B cell (primary cell): ENCODE measurements at regions not wholly inside any gene's neighbourhood (a gene's known extent, or its start where the extent isn't known, plus 50 kb on each side); places are given as distances from the start of the nearest gene placed in this dataset.

Source experiments
- ATAC-seq: fragments of 200-7000 bp; cut with Tn5 transposase; one replicate; pipeline ENCODE4 v1.10.0; 2021; ENCODE audit warnings: low read depth, mild to moderate bottlenecking, moderate number of reproducible peaks, moderate library complexity
- CTCF ChIA-PET: fragments of 350-600 bp; sonication (Branson Sonifier 250); formaldehyde crosslinking; loops from one replicate; lab custom pipeline; 2021; ENCODE audit warnings: antibody characterized with exemption, inconsistent platforms; lab: Charles Lee
- POLR2A ChIA-PET: fragments of 350-600 bp; sonication (Branson Sonifier 250); formaldehyde crosslinking; loops from one replicate; lab custom pipeline; 2021; ENCODE audit warnings: antibody characterized with exemption; lab: Charles Lee
- DNase-seq: peaks from one replicate; pipeline ENCODE4 v3.0.0; 2013
- H2AFZ ChIP-seq: 2 replicates; pipeline ENCODE4 v1.6.1; 2012; ENCODE audit warnings: mild to moderate bottlenecking, low read depth, low read length; ENCODE audit not compliant: insufficient read depth, poor library complexity, severe bottlenecking
- H3K27ac ChIP-seq, 2 donors: 1 replicate in 1 of 2; 2 replicates in 1 of 2; pipeline ENCODE4 v1.5.1; 2012 to 2013; ENCODE audit warnings: low read length in 2 of 2, mild to moderate bottlenecking in 2 of 2, moderate library complexity in 1 of 2
- H3K27me3 ChIP-seq, 4 experiments: fragments of 200-600 bp in 1 of 4; sonication (generic) in 1 of 4; replicated peaks in 1 of 4; 1 replicate in 2 of 4; 2 replicates in 2 of 4; pipeline versions ENCODE4 v1.6.1 to v1.7.0; 2013 to 2016; ENCODE audit warnings: low read length in 3 of 4, mild to moderate bottlenecking in 2 of 4, mixed read lengths in 1 of 4, moderate library complexity in 1 of 4; ENCODE audit not compliant: insufficient read depth in 4 of 4, control insufficient read depth in 3 of 4; ENCODE audit errors: control extremely low read depth in 1 of 4
- H3K36me3 ChIP-seq, 2 experiments: replicated peaks in 1 of 2; 1 replicate in 1 of 2; 2 replicates in 1 of 2; pipeline versions ENCODE4 v1.6.1 to v1.7.1; 2013; ENCODE audit warnings: low read length in 1 of 2; ENCODE audit not compliant: insufficient read depth in 2 of 2, control insufficient read depth in 1 of 2; ENCODE audit errors: control extremely low read depth in 1 of 2, extremely low read depth in 1 of 2
- H3K4me1 ChIP-seq, 2 donors: fragments of 200-600 bp in 1 of 2; sonication (generic) in 1 of 2; 1 replicate in 1 of 2; 2 replicates in 1 of 2; pipeline versions ENCODE4 v1.5.1 to v1.6.1; 2013 to 2017; ENCODE audit warnings: low read length in 2 of 2; ENCODE audit not compliant: control insufficient read depth in 2 of 2, insufficient read depth in 2 of 2
- H3K4me2 ChIP-seq: replicated peaks from 2 replicates; pipeline ENCODE3; 2012; ENCODE audit warnings: mild to moderate bottlenecking, low read depth, low read length; ENCODE audit not compliant: poor library complexity, severe bottlenecking
- H3K4me3 ChIP-seq, 5 experiments: fragments of 200-600 bp in 1 of 5; sonication (generic) in 1 of 5; 1 replicate in 3 of 5; 2 replicates in 2 of 5; pipeline versions ENCODE4 v1.5.1 to v1.7.0; 2011 to 2016; ENCODE audit warnings: low read length in 4 of 5, mild to moderate bottlenecking in 4 of 5, low read depth in 2 of 5, control low read depth in 1 of 5, moderate library complexity in 1 of 5; ENCODE audit not compliant: insufficient read depth in 1 of 5; ENCODE audit errors: control extremely low read depth in 1 of 5, extremely low read depth in 1 of 5
- H3K79me2 ChIP-seq: fragments of 200-600 bp; sonication (generic); one replicate; pipeline ENCODE4 v1.6.0; 2016; ENCODE audit warnings: low read length; ENCODE audit not compliant: control insufficient read depth, insufficient read depth
- H3K9ac ChIP-seq: fragments of 200-600 bp; sonication (generic); 2 replicates; pipeline ENCODE4 v1.6.1; 2017; ENCODE audit warnings: mild to moderate bottlenecking, low read length, moderate library complexity
- H3K9me3 ChIP-seq, 3 donors: one replicate each; pipeline versions ENCODE4 v1.6.1 to v1.7.1; 2013; ENCODE audit warnings: low read length in 2 of 3; ENCODE audit not compliant: control insufficient read depth in 2 of 3, insufficient read depth in 1 of 3; ENCODE audit errors: control extremely low read depth in 1 of 3
- H4K20me1 ChIP-seq: 2 replicates; pipeline ENCODE4 v1.6.0; 2012; ENCODE audit warnings: mild to moderate bottlenecking, low read length; ENCODE audit not compliant: insufficient read depth, control insufficient read depth, poor library complexity, severe bottlenecking
- H3K27ac Mint-ChIP-seq: one replicate; pipeline ENCODE4 v1.8.0; 2021; ENCODE audit warnings: mixed read lengths
- H3K27me3 Mint-ChIP-seq: one replicate; pipeline ENCODE4 v1.8.0; 2021; ENCODE audit warnings: mixed read lengths
- H3K4me1 Mint-ChIP-seq: one replicate; pipeline ENCODE4 v1.8.0; 2021; ENCODE audit warnings: mixed read lengths
- H3K4me3 Mint-ChIP-seq: one replicate; pipeline ENCODE4 v1.8.0; 2021; ENCODE audit warnings: mixed read lengths
- H3K9me3 Mint-ChIP-seq: one replicate; pipeline ENCODE4 v1.8.0; 2022; ENCODE audit warnings: mixed read lengths; ENCODE audit not compliant: insufficient read depth
- CTCF ChIP-seq: fragments of 200-600 bp; IDR thresholded peaks from one replicate; pipeline ENCODE4 v1.8.0; 2022; ENCODE audit warnings: antibody characterized with exemption, mild to moderate bottlenecking
- EZH2 ChIP-seq: IDR thresholded peaks from 2 replicates; pipeline ENCODE4 v1.6.1; 2012; ENCODE audit warnings: borderline replicate concordance, low read depth, mild to moderate bottlenecking, moderate library complexity, low read length; ENCODE audit not compliant: insufficient read depth, poor library complexity, severe bottlenecking
- WGBS: methylation state at CpG from one replicate; pipeline ENCODE4 v1.1.5; 2013; ENCODE audit warnings: missing lambda C conversion rate; ENCODE audit not compliant: insufficient coverage; 5-methylcytosine and 5-hydroxymethylcytosine counted together
- intact Hi-C: fragments of 100-400 bp; cut with micrococcal nuclease; formaldehyde crosslinking; loops from one replicate; pipeline ENCODE4 v1.10.0; 2022

- Histone ChIP-seq H3K27ac (no peak overlapping the region), H2AFZ (no peak overlapping the region), H3K36me3 (no peaks in the 10 kb centered on the region), H3K27me3 (no peaks in the 10 kb centered on the region), H3K9me3 (no peaks in the 10 kb centered on the region), H3K4me2 (no peak overlapping the region), H4K20me1 (no peaks in the 10 kb centered on the region), H3K4me3 (no peak overlapping the region), H3K9ac (no peak overlapping the region), H3K4me1 (no peaks in the 10 kb centered on the region), H3K79me2 (no peaks in the 10 kb centered on the region)
- TF ChIP-seq EZH2 (no peak), CTCF (no peak)
- no peak overlapping the region for H3K27ac Mint-ChIP-seq
- DNase-seq (no peak), ATAC-seq (no peak)
- no peaks in the 10 kb centered on the region for H3K4me1 Mint-ChIP-seq
- POLR2A ChIA-PET, result no interaction called here
- CTCF ChIA-PET, result no interaction called here
- no peak overlapping the region for H3K4me3 Mint-ChIP-seq
- peaks cover 6% of the 10 kb centered on the region for H3K27me3 Mint-ChIP-seq
- intact Hi-C loops, result no loop called here
- WGBS, result no CpG with 5 or more reads among the region's 1 CpG
- H3K9me3 Mint-ChIP-seq, result no peaks in the 10 kb centered on the region
Measured at GRCh38 chr10:10579709-10580108, 438.0 kb upstream of the CELF2 start.

- CTCF ChIA-PET, result interaction anchor here (1.4 kb wide), 1 partner anchor 19 kb away, joined by 3 read pairs; no protein-coding TSS in a partner anchor
- Histone ChIP-seq H2AFZ (no peak overlapping the region), H3K4me3 (no peak overlapping the region), H3K36me3 (no peaks in the 10 kb centered on the region), H4K20me1 (no peaks in the 10 kb centered on the region), H3K9me3 (no peaks in the 10 kb centered on the region), H3K79me2 (no peaks in the 10 kb centered on the region), H3K27me3 (no peaks in the 10 kb centered on the region), H3K4me1 (no peaks in the 10 kb centered on the region), H3K27ac (no peak overlapping the region), H3K4me2 (no peak overlapping the region), H3K9ac (no peak overlapping the region)
- POLR2A ChIA-PET, result no interaction called here
- Mint-ChIP-seq H3K27ac (no peak overlapping the region), H3K4me3 (no peak overlapping the region), H3K9me3 (no peaks in the 10 kb centered on the region), H3K27me3 (peaks cover 11% of the 10 kb centered on the region), H3K4me1 (no peaks in the 10 kb centered on the region)
- TF ChIP-seq EZH2 (no peak), CTCF (no peak)
- no peak for DNase-seq
- ATAC-seq, result no peak
- 17% methylated on average over 2 of the region's 5 CpGs for WGBS
- intact Hi-C loops, result no loop called here
Measured at GRCh38 chr10:10584161-10584560, 433.5 kb upstream of the CELF2 start.
